Activated B cell treated with CpG ODN at 0.5 μM for 24 hours (primary cell): ENCODE measurements at regions not wholly inside any gene's neighbourhood (a gene's known extent, or its start where the extent isn't known, plus 50 kb on each side); places are given as distances from the start of the nearest gene placed in this dataset.

Experiments used
- ATAC-seq: fragments of 200-7000 bp; cut with Tn5 transposase; one replicate; pipeline ENCODE4 v1.10.0; 2021; ENCODE audit warnings: low read depth, mild to moderate bottlenecking, moderate library complexity
- CTCF ChIA-PET: fragments of 350-600 bp; sonication (Branson Sonifier 250); formaldehyde crosslinking; loops from one replicate; lab custom pipeline; 2021; ENCODE audit warnings: antibody characterized with exemption; lab: Charles Lee
- POLR2A ChIA-PET: fragments of 350-600 bp; sonication (Branson Sonifier 250); formaldehyde crosslinking; loops from one replicate; lab custom pipeline; 2021; ENCODE audit warnings: antibody characterized with exemption; lab: Charles Lee
- DNase-seq: peaks from one replicate; pipeline ENCODE4 v3.0.0; 2022
- H3K27ac Mint-ChIP-seq: one replicate; pipeline ENCODE4 v1.8.0; 2020; ENCODE audit warnings: mixed read lengths
- H3K27me3 Mint-ChIP-seq: one replicate; pipeline ENCODE4 v1.8.0; 2021; ENCODE audit warnings: mixed read lengths
- H3K36me3 Mint-ChIP-seq: one replicate; pipeline ENCODE4 v1.8.0; 2021; ENCODE audit warnings: low read depth, mixed read lengths
- H3K4me1 Mint-ChIP-seq: one replicate; pipeline ENCODE4 v1.8.0; 2021; ENCODE audit warnings: mixed read lengths
- H3K4me3 Mint-ChIP-seq: one replicate; pipeline ENCODE4 v1.8.0; 2020; ENCODE audit warnings: mild to moderate bottlenecking, mixed read lengths
- H3K9me3 Mint-ChIP-seq: one replicate; pipeline ENCODE4 v1.8.0; 2020; ENCODE audit warnings: mixed read lengths
- CTCF ChIP-seq: fragments of 200-600 bp; IDR thresholded peaks from one replicate; pipeline ENCODE4 v1.8.0; 2022; ENCODE audit warnings: antibody characterized with exemption, mild to moderate bottlenecking
- intact Hi-C: fragments of 100-400 bp; cut with micrococcal nuclease; formaldehyde crosslinking; loops from one replicate; pipeline ENCODE4 v1.15.1; 2024

- H3K27me3 Mint-ChIP-seq = no peaks in the 10 kb centered on the region
- no peak overlapping the region for H3K4me3 Mint-ChIP-seq
- no peak overlapping the region for H3K27ac Mint-ChIP-seq
- ATAC-seq (no peak), DNase-seq (no peak)
- peaks cover 17% of the 10 kb centered on the region for H3K9me3 Mint-ChIP-seq
- H3K4me1 Mint-ChIP-seq = no peaks in the 10 kb centered on the region
- TF ChIP-seq CTCF = no peak
- ChIA-PET CTCF (no interaction called here), POLR2A (no interaction called here)
- intact Hi-C loops = no loop called here
- no peaks in the 10 kb centered on the region for H3K36me3 Mint-ChIP-seq
These were observed 86.8 kb upstream of the VSTM2B start for GRCh38 chr19:29439021-29439420.

GRCh38 chr19:29439688-29440550, 85.9 kb upstream of the VSTM2B start:
- CTCF ChIA-PET = no interaction called here

GRCh38 chr19:29442094-29442493, 83.7 kb upstream of the VSTM2B start:
- Mint-ChIP-seq H3K4me1 (no peaks in the 10 kb centered on the region), H3K4me3 (no peak overlapping the region), H3K9me3 (peaks cover 15% of the 10 kb centered on the region), H3K36me3 (no peaks in the 10 kb centered on the region), H3K27ac (no peak overlapping the region), H3K27me3 (peaks cover 1% of the 10 kb centered on the region)
- intact Hi-C loops = no loop called here
- CTCF ChIA-PET = no interaction called here
- TF ChIP-seq CTCF = no peak
- POLR2A ChIA-PET = no interaction called here
- no peak for DNase-seq
- no peak for ATAC-seq

More at GRCh38 chr19:29439688-29440550, 85.9 kb upstream of the VSTM2B start:
- Mint-ChIP-seq H3K36me3 (no peaks in the 10 kb centered on the region), H3K4me1 (no peaks in the 10 kb centered on the region), H3K4me3 (no peak overlapping the region), H3K9me3 (peaks cover 18% of the 10 kb centered on the region), H3K27me3 (no peaks in the 10 kb centered on the region), H3K27ac (no peak overlapping the region)
- ATAC-seq (no peak), DNase-seq (no peak)
- POLR2A ChIA-PET = no interaction called here
- no peak for TF ChIP-seq CTCF
- intact Hi-C loops = no loop called here

GRCh38 chr19:29442910-29443309, 82.9 kb upstream of the VSTM2B start:
- ChIA-PET POLR2A (no interaction called here), CTCF (no interaction called here)
- no peak for TF ChIP-seq CTCF
- ATAC-seq (no peak), DNase-seq (no peak)
- H3K9me3 Mint-ChIP-seq = peaks cover 9% of the 10 kb centered on the region
- H3K4me1 Mint-ChIP-seq = no peaks in the 10 kb centered on the region
- no peak overlapping the region for H3K27ac Mint-ChIP-seq
- no peaks in the 10 kb centered on the region for H3K36me3 Mint-ChIP-seq
- intact Hi-C loops = no loop called here
- peaks cover 1% of the 10 kb centered on the region for H3K27me3 Mint-ChIP-seq
- no peak overlapping the region for H3K4me3 Mint-ChIP-seq

- Mint-ChIP-seq H3K27ac (no peak overlapping the region), H3K4me3 (no peak overlapping the region), H3K4me1 (no peaks in the 10 kb centered on the region), H3K9me3 (peaks cover 9% of the 10 kb centered on the region), H3K27me3 (peaks cover 4% of the 10 kb centered on the region), H3K36me3 (no peaks in the 10 kb centered on the region)
- DNase-seq (no peak), ATAC-seq (no peak)
- no peak for TF ChIP-seq CTCF
- CTCF ChIA-PET = no interaction called here
- POLR2A ChIA-PET = no interaction called here
- intact Hi-C loops = no loop called here
These were observed 80.5 kb upstream of the VSTM2B start for GRCh38 chr19:29445246-29445645.
